Body of pancreas (tissue), 4 donors: ENCODE measurements at regions not wholly inside any gene's neighbourhood (a gene's known extent, or its start where the extent isn't known, plus 50 kb on each side); places are given as distances from the start of the nearest gene placed in this dataset.

Experiments used
- POLR2A ChIP-seq, 3 donors: fragments of 450-650 bp; IDR thresholded peaks; one replicate each; pipeline ENCODE4 v1.6.1; 2016; ENCODE audit warnings: antibody characterized with exemption in 3 of 3, mild to moderate bottlenecking in 2 of 3
- TF ChIP-seq, protein P1 (sequence below), 7 experiments: fragments of 450-650 bp in 4 of 7; fragments of 200-600 bp in 3 of 7; sonication (generic) in 3 of 7; IDR thresholded peaks; one replicate each; pipeline ENCODE4 v1.5.1; 2016 to 2019; ENCODE audit warnings: antibody characterized with exemption in 7 of 7

DNA sequence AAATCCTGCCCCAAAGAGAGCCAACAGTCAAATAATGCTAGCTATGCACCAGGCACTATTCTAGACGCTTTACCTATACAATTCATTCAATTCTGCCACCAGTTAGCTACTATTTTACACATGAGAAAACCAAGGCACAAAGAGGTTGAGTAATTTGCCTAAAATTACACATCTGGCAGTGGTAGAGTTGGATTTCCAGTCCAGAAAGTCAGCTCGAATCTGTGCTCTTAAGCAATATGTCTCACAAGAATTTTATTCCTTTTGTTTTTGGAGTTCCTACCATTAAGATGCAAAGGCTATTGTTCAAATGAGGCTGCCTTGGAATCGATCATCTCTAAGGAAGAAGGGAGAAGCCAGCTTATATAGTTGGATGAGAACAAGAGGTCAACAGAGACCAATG lies 256.9 kb upstream of the RASA1 start:
- TF ChIP-seq, protein P1, sequence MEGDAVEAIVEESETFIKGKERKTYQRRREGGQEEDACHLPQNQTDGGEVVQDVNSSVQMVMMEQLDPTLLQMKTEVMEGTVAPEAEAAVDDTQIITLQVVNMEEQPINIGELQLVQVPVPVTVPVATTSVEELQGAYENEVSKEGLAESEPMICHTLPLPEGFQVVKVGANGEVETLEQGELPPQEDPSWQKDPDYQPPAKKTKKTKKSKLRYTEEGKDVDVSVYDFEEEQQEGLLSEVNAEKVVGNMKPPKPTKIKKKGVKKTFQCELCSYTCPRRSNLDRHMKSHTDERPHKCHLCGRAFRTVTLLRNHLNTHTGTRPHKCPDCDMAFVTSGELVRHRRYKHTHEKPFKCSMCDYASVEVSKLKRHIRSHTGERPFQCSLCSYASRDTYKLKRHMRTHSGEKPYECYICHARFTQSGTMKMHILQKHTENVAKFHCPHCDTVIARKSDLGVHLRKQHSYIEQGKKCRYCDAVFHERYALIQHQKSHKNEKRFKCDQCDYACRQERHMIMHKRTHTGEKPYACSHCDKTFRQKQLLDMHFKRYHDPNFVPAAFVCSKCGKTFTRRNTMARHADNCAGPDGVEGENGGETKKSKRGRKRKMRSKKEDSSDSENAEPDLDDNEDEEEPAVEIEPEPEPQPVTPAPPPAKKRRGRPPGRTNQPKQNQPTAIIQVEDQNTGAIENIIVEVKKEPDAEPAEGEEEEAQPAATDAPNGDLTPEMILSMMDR (IDR thresholded peaks at IDR 0.05): no peak
- TF ChIP-seq POLR2A (IDR thresholded peaks at IDR 0.05): no peak
